Fibroblast of the aortic adventitia (primary cell): ENCODE measurements at regions not wholly inside any gene's neighbourhood (a gene's known extent, or its start where the extent isn't known, plus 50 kb on each side); places are given as distances from the start of the nearest gene placed in this dataset.
A peak's percentile ranks its signal among the peaks of the same experiment; 100 is the strongest.

ENCODE experiments used
- DNase-seq: peaks from one replicate; pipeline ENCODE4 v3.0.0-alpha.2; 2010; ENCODE audit warnings: low read depth
- H3K4me3 ChIP-seq: 2 replicates; pipeline ENCODE4 v1.5.1; 2011; ENCODE audit warnings: low read depth, mild to moderate bottlenecking, control low read depth, low read length, moderate library complexity
- CTCF ChIP-seq: IDR thresholded peaks from 2 replicates; pipeline ENCODE4 v1.5.1; 2011; ENCODE audit warnings: mild to moderate bottlenecking, low read length, control low read depth, inconsistent platforms; ENCODE audit not compliant: insufficient read depth

GRCh38 chr1:96418969-96419368, 302.6 kb upstream of the PTBP2 start:
- no peak for DNase-seq
- H3K4me3 ChIP-seq = no peak overlapping the region
- no peak for TF ChIP-seq CTCF

GRCh38 chr1:96424877-96425276, 296.7 kb upstream of the PTBP2 start:
- peak; percentile 65 for DNase-seq
- TF ChIP-seq CTCF = no peak
- no peak overlapping the region for H3K4me3 ChIP-seq

GRCh38 chr1:96425382-96426129, 296.0 kb upstream of the PTBP2 start:
- no peak overlapping the region for H3K4me3 ChIP-seq
- no peak for TF ChIP-seq CTCF
- no peak for DNase-seq

DNA sequence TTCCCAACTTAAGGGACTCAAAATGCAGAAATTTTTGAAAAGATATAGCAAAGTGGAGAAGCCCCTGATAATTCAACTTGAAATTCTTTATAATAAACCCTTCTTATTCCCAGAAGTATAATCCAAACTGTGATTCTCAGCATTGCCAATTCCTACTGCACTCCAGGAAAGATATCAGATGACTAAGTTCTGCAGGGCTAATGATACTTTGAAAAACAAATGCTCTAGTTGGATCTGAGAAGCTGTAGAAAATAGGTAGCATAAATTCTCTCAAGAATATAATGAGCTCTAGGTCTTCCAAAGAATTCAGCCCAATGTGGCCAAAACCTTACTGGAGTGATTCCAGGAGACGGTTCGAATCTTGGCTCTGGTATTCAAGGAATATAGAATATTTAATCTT, 294.0 kb upstream of the PTBP2 start:
- no peak for TF ChIP-seq CTCF
- DNase-seq = peak; percentile 39

DNA sequence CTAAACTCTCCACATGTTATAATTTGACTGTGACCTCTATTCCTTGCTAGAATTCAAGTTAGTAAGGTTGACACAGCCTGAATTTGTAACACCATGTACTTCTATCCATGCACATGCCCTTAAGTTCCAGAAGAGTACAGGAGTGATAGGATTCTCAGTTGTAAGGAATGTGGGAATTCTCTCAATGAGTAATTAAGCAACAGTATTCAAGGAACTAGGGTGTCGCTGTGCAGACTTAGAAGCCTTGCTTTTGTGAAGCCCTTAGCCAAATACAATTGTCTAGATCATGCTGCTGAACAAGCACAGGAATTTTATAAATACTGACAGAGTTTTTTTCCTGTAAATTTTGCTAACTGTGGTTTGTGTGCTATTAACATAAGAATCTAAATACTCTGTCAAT, 276.3 kb upstream of the PTBP2 start:
- no peak for DNase-seq
- TF ChIP-seq CTCF = no peak
- no peak overlapping the region for H3K4me3 ChIP-seq

More for the DNA sequence above, 294.0 kb upstream of the PTBP2 start:
- H3K4me3 ChIP-seq = no peak overlapping the region

DNA sequence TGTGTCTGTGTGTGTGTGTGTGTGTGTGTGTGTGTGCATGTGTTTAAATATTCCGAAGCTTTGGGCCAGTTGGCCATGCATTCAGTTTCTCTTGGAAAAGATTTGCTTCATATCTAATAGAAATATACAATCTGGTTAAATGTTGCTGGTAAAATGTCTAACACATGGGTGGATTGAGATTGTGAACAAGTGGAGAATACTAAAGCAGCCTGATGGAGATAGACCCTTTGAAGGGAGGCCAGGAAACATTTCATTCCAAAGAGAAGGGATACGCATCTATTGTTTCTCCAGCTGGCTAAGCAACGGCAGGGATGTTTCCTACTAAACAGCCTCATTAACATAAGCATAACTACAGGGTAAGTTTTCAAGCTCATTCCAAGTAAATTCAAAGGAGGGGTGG, 257.5 kb upstream of the PTBP2 start:
- TF ChIP-seq CTCF = no peak
- no peak overlapping the region for H3K4me3 ChIP-seq
- DNase-seq = peak; percentile 49

GRCh38 chr1:96464522-96464921, 257.1 kb upstream of the PTBP2 start:
- TF ChIP-seq CTCF = no peak
- no peak overlapping the region for H3K4me3 ChIP-seq
- no peak for DNase-seq
